ENCODE measurements at regions not wholly inside any gene's neighbourhood (a gene's known extent, or its start where the extent isn't known, plus 50 kb on each side); places are given as distances from the start of the nearest gene placed in this dataset.
"Not testable (repeated sequence)": the region's sequence is repeated elsewhere in the genome, so short reads cannot be mapped to it uniquely, and the experiment has no call there.

DNA sequence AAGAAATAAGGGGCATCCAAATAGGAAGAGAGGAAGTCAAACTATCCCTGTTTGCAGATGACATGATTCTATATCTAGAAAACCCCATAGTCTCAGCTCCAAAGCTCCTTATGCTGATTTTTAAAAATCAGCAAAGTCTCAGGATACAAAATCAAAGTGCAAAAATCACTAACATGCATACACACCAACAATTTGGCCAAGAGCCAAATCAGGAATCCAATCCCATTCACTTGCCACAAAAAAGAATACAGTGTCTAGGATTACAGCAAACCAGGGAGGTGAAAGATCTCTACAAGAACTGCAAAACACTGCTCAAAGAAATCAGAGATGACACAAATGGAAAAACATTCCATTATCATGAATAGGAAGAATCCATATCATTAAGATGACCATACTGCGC, 155.8 kb upstream of the ARHGAP42 start:
- DNase-seq (ENCODE audit: low read depth), result not testable (repeated sequence)

DNA sequence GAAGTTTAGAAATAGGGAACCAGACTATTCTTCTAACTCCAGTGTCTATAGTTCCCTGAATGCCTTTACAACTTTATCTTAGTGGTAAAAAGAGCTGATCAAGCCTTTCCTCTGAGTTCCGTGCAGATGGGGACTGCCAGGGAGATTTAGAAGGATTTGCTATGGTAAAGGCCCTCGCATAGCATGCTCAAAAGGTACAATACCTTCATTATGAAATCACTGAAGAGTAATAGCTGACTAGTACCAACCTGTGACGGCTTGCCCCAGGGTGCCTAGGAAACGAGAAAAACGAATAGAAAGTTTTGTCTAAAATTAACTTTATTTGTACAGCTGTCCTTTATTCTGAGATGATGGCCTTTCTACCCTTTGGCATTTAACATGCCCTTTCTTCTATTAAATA, 150.1 kb upstream of the ARHGAP42 start:
- no peak for DNase-seq (ENCODE audit: low read depth)

DNA sequence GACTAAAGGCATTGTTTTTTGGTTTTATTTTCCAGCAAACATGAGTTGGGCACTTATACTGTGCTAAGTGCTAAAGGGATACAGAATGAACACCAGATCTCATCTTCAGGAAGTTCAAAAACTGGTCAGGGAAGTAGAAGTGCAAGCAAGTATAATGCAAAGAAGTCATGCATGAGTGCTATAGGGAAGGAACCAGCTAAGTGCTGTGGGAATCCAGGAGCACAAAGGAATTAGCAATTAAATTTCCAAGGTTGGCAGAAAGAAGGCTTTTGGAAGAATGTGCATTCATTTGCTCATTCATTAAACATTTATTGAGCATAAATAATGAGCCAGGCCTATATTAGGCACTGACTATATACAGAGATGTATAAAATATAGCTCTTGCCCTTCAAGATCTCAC, 143.7 kb upstream of the ARHGAP42 start:
- peak; percentile 56 for DNase-seq (ENCODE audit: low read depth)

DNA sequence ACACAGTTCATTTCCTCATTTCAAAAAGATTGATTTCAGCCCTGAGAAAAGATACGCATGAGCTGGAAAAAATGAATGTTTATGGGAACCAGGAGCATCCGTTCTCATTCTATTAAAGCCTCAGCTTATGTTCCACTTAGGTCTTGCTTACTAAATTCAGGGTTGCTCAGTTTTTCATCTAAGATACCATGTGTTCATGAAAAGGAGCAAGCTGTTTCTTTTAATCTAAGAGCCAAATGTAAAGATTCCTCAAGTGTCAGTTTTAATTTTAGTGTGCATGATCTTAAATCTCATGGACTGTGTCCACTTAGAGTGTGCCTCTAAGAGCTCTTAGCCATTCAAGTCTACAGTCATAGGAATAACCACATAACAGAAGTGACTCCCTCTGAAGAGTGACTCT, 141.5 kb upstream of the ARHGAP42 start:
- no peak for DNase-seq (ENCODE audit: low read depth)

DNA sequence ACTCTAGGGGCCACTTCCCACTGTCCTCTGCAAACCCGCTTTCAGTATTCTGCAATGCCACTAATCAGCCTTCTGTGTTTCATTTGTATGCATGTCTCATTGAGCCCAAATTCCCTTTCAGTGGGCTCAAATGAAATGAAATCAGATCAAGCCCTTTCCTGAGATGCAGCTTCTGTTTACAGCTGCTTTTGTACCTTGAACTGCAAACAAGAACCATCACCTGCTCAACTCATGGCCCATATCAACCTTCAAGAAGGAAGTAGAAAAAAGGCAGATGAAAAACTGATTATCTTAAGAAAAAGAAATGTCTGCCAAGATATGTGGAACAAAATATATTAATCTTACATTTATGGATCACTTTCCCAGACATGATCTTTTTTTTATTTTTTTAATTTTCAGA, 141.1 kb upstream of the ARHGAP42 start:
- DNase-seq (ENCODE audit: low read depth), result no peak

DNA sequence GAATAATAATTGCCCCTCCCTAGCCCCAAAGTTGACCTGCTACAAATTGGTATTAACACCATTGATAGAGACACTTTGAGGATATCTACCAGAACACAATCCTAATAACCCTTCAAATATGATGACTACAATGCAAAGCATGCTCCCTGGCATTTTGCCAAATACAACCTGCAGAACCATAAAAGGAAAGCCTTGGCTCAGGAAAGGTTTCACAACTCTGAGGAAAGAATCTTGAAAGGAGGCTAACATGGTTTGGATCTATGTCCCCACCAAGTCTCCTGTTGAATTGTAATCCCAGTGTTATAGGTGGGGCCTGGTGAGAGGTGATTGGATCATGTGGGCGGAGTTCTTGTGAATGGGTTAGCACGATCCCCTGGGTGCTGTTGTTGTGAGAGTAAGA, 140.4 kb upstream of the ARHGAP42 start:
- DNase-seq (ENCODE audit: low read depth), result peak; percentile 90

DNA sequence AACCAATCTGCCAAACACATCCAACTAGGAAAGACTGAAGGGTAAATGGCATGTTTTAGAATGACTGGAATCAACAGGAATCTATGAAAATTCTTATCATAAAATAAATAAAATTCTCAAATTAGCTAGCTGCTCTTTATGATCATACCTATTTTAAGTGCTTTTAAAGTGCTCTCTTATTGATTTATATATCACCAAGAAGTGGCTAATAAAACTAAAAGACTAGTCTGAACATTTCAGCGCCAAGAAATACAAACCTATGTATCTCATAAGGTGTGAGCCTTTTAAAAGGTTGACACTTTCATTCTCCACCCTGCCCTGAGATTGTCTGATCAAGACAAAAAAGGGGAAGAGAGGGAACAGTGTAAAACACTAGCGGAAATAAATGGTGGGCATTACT, 136.8 kb upstream of the ARHGAP42 start:
- no peak for DNase-seq (ENCODE audit: low read depth)

DNA sequence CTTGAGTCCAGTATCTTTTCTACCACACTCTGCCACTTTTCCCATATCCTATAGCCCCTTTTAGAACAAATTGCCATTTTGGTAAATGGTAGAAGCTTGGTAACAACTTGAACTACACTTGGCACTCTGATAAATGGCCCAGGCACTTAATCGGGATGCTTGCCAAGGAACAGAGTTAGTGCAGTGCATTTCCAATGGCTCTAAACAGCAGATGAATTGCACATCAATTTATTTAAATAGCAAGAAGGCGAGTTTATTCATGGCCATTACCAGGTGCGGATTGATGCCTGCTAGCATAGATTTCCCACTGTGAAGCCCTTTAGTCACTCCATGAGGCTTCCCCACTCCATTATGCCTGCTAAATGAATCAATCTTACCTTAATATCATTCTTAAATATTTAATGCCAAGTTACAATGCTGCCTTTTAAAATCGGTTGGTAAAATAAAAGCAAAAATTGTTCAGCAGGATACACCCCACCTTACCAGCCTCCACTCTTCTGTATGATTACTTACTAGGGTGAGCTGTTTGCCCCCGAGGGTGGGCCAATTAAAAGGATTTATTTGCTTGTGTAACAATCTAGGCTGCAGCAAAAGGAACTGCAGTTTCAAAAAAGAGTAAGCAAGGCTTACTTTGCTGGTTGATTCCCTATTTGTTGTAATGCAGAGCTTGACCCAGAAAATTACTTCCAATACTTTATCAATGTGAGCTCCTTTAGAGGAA, 136.0 kb upstream of the ARHGAP42 start:
- no peak for DNase-seq (ENCODE audit: low read depth)

DNA sequence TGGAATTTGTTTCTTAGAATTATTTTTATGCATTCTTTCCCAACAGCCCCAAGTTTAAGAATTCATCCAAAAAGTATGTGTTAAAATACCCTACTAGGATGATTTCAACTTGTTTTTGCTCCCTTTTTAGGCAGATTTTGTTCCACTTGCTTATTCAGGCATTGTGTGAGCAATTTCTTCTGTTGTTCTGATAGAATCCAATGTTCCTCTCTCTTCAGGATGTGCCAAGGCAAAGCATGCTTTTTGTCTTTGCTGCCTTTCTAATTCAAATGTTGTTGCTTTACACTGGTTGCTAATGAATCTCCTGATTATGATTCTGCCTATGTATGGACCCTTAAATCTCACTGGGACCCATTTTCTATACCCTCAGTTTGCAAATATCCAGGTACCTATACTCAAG, 131.2 kb upstream of the ARHGAP42 start:
- no peak for DNase-seq (ENCODE audit: low read depth)

DNA sequence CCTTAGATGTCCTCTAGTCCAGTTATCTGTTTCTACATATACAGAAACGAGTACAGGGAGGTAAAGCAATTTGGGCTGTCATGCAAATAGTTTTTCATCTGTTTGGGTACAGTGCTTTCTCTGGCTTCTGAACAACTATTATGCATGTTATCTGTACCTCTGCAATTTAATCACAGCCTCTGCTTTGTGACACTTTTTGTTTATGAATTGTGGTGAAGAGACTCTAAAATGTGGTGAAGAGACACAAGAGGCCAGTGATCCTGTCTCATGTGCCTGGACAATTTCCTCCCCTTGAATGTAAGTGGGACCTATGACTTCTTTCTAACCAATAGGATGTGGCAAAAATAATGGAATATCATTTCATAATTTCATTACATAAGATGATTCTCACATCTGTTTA, 130.3 kb upstream of the ARHGAP42 start:
- no peak for DNase-seq (ENCODE audit: low read depth)

DNA sequence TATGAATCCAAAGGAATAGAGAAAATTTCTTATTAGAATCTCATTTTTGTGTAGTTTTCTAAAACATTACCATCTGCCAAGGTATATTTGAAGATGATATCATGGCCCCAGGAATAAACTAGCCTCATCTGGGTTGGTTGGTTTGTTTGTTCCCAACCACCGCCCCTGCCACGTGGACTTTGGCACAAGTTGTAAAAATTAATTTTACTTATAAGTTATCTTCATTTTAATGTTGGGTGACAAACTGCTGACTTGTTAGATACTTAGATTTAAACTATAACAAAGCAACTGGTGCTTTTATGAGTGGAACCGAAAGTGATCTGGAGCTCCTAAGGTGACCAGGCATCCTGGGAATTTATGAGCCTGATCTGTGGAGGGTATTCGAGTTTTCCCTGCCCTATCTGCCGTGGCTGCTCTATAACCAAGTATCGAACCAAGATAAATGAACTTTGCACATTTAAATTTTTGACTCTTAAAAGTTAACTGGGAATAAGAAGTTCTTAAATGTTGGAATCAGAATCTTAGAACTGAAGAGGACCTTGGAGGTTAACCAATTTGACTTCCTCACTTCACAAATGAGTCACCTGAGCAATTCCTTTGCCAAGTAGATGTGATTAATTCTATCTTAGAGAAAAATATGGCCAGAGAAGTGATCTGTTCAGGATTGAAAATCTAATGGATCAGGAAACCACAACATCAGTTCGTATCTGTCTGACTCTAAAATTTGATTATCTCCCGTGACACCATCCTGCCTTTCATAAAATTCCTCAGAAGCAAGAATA, 129.1 kb upstream of the ARHGAP42 start:
- peak; percentile 78 for DNase-seq (ENCODE audit: low read depth)

DNA sequence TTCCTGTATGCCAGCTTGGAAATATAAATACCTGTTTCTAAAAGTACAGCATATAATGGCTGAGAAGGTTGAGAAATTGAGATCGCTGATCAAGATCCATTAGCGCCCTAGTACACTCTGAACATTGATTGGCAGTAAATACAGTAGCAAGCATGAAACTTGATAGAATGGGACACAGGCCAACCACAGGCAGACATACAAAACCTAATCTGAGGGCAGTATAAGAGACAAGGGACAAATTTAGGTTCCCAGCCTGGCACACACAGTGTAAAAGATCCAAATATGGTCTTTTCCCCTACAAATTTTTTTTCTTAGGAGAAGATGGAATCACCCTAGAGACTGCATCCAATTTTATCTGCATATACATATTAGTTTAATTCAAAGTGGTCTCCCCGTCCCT, 126.5 kb upstream of the ARHGAP42 start:
- no peak for DNase-seq (ENCODE audit: low read depth)

DNA sequence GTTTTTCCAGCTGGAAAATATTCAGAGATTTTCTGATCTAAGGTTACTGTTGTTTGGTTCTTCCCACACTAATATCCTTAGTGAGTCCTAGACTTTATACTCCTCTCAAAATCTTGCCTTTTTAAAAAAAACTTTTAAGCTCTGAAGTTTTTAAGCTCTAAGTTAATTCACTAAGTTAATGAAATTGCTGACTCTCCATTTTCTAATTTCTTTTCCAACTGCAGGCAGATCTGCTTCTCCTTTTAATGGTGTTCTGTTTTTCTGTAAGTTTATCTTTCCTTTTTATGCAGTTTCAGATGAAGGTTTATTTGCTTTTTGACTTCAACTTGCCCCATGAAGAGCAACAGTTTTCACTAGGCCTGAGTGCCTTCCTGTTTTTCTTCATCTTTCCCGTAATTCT, 125.8 kb upstream of the ARHGAP42 start:
- no peak for DNase-seq (ENCODE audit: low read depth)

DNA sequence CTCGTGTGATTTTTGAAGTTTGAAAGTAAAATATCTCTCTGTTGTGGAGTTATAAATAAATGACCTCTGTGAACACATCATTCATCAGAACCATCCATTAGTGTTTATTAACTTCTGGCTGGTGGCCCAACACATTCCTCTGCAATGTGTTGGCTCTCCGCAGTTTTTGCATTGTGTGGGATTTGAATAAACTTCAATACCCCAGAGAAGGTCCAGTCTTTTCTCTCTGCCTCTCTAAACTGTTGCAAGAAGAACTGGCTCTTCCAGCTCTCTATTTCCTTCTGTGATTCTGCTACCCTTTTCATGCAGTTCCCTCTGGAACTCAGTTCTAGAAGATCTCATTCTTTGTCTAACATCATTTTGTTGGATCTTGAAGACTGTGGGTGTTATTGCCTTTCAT, 125.0 kb upstream of the ARHGAP42 start:
- DNase-seq (ENCODE audit: low read depth), result peak; percentile 93

DNA sequence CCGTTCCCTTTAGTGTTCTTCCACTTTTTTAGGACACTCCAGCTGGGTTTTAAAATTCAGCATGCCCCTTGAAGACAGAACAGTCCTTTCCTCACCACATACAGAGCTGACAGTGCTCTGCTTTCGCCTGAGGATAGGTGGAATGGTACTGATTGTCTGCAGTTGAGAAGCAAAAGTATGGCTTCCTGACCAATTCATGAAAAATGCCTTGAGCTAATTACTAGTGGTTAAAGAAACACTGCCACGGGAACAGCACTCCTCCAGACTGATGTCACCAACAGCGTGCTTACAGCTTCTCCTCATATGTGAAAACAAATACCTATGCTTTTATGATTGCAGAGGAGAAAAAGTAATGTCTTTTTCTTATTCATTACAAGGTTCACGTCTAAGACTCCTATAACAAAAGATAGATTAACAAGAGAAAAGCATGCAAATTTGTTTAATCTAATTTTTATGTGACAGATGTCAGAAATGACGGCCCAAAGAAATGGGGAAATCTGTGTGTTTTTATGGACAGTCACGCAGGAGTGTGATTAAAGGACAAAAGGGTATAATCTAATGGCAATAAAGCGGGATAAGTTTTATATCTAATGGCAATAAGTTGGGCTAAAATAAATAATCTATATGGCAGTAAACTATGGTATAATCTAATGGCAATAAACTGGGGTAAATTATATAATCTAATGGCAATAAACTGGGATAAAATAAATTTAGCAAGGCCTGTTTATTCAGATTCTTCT, 123.4 kb upstream of the ARHGAP42 start:
- DNase-seq (ENCODE audit: low read depth), result peak; percentile 66

DNA sequence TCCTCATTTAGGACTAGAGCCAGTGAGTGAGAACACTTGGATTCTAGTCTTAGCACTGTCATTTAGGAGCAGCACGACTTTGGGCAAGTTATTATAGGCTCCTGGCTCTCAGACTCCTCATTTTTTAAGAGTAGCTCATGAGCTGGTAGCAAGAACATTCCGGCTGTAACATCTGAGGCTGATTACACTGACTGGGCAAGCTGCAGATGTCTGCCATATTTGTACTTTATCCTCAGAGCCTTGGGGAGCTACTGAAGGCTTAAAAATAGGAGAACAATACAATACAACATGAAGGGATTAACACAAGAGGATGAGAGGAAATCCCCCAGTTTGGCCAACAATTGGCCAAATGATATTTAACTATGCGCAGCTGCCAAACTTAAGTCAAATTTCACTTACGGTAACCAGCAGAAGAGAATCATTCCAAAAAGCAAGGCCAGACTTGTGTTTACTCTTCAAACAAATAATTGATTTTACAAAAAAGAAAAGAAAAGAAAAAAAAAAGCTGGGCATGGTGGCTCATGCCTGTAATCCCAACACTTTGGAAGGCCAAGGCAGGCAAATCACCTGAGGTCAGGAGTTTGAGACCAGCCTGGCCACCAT, 113.1 kb upstream of the ARHGAP42 start:
- no peak for DNase-seq (ENCODE audit: low read depth)

DNA sequence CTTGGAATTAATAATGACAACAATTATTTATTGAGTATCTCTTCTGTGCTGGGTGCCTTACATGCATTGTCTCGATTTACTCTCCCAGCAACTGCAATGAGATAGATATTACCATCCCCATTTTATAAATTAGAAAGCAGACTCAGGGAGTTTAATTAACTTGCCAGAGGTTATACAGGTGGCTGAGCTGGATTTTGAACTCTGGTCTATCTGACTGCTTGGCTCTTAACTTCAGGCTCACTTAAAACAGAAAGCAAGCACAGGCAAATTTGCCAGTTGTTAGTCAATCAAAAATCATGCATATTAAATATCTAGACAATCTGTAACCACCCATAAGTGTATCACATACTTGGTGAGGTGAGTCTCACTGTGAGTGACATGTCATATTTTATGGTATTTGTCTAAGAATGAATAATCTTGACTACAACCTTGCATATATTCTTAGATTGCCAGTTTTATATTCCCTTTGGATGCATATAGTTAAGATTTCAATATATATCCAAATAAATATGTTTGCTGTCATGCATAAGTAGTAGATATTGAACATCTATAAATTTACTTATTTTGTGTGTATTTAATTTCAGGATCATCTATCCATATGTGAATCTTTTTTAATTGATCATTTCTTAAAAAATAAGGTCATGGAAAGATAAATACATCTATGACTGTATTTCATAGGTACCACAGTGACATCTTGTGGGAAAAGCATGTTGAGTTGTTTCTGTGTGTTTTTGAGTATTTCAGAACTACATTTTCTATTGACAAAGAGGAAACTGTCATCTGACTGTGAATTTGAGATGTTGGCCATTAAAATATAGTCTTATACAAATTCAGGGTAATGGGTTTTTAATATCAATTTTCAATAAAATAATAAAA, 112.0 kb upstream of the ARHGAP42 start:
- peak; percentile 58 for DNase-seq (ENCODE audit: low read depth)

DNA sequence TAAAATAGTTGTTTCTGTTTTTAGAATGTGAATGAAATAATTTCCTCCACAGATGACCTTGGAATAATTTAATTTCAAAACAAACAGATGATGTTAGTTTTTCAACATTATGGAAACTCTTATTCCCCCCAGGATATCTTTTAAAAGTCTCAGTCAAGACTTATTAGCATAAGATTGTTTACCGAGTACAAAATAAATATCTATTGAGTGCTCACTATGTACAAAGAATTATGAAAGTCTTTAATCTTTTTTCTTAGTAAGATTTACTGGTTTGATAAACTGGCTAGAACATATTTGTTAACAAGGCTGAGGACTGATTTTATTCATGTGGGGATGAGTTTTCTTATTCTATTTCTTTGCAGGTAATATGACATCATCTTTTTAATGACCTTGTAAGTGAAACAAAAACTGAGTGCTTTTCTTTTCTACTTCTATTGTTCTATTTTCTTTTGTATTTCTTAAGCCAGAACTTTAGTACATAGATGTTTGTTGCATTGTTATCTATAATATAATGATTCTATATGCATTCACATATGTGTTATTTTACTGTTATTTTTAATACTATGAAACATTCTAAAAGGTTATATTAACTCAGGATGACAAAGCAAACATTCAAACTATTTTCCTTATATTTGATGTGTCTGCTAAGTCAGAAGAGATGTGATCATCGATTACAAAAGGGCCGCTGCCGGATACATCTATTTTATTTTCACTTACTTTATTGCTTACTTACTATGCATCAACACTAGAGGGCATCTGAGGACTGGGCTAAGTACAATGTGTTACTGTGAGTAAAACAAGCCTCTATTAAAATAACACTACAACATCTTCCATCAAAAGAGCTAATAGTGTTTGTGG, 111.0 kb upstream of the ARHGAP42 start:
- peak; percentile 66 for DNase-seq (ENCODE audit: low read depth)

DNA sequence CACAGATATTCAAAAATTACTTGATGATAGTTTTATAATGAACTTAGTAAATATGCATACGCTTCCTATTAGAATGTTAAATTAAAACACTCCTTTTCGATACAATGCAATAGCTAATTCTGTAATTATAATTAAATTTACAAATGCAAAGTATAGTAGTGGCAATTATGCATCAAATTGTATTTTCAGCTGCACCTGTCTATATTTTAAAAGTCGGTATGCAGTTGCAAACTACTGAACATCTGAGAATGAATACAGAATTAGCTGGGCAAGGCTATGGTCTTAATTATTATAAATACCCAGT, 110.4 kb upstream of the ARHGAP42 start:
- no peak for DNase-seq (ENCODE audit: low read depth)

DNA sequence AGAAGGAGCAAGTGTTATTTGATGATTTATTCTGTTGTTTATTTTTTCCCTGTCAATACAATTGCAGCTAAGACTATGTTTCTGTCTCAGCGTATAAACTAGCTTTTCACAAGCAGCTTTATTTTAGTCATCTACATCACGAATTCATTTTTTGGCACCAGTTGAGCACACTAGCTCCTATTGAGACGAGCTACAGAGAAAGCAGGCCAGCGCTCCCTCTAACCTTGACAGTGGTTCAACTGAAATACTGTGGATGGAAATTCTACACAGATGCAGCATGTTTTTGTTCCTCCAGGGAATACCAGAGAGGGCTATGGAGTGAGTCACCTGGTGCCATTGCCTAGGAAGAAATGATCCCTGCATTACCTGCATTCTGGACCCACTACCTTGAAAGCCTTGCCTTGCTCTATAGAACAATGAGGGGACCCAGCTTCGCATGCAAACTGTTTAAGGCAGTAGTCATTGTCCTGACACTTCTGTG, 108.2 kb upstream of the ARHGAP42 start:
- DNase-seq (ENCODE audit: low read depth), result peak; percentile 79

Measured in renal cortical epithelial cell (primary cell).